GM12878 (cell line): ENCODE measurements at regions not wholly inside any gene's neighbourhood (a gene's known extent, or its start where the extent isn't known, plus 50 kb on each side); places are given as distances from the start of the nearest gene placed in this dataset.

ENCODE experiments used
- ATAC-seq: fragments of 200-7000 bp; cut with Tn5 transposase; 3 replicates; pipeline ENCODE4 v1.9.1; 2020; ENCODE audit warnings: mild to moderate bottlenecking, moderate library complexity
- BruUV-seq: library from RNA; stranded (reverse); fragments of 400-500 nt; replicated peaks from 2 replicates; lab custom pipeline; 2021; lab: Mats Ljungman, UMichigan
- CTCF ChIA-PET: fragments of 300-600 bp; sonication (Branson Sonifier 250); formaldehyde crosslinking; extraction: SDS; loops from one replicate; lab custom pipeline; 2021; ENCODE audit warnings: inconsistent platforms; lab: Yijun Ruan, JAX
- POLR2A ChIA-PET: fragments of 350-600 bp; formaldehyde crosslinking; extraction: SDS; loops from one replicate; lab custom pipeline; 2021; ENCODE audit warnings: inconsistent platforms; lab: Charles Lee
- RAD21 ChIA-PET: fragments of 300-600 bp; sonication (Branson Sonifier 250); formaldehyde crosslinking; loops from one replicate; lab custom pipeline; 2023; ENCODE audit warnings: antibody characterized with exemption; ENCODE audit not compliant: unreplicated experiment; lab: Charles Lee
- SMC1A ChIA-PET: fragments of 300-600 bp; sonication (Branson Sonifier 250); formaldehyde crosslinking; loops from one replicate; lab custom pipeline; 2023; ENCODE audit not compliant: unreplicated experiment, uncharacterized antibody; lab: Charles Lee
- DNase-seq: peaks from one replicate; pipeline ENCODE4 v3.0.0-alpha.2; 2011; ENCODE audit warnings: low read depth, low spot score
- FAIRE-seq: peaks from 3 replicates; lab custom pipeline; 2011; peaks lifted over from hg19 to GRCh38; lab: Jason Lieb, UNC
- H2AFZ ChIP-seq: 2 replicates; pipeline ENCODE4 v1.6.0; 2011; ENCODE audit warnings: low read depth, low read length, control low read depth; ENCODE audit not compliant: control insufficient read depth
- H3K27ac ChIP-seq: 2 replicates; pipeline ENCODE4 v1.5.1; 2011; ENCODE audit warnings: control low read depth; ENCODE audit not compliant: control insufficient read depth, insufficient read depth
- H3K27me3 ChIP-seq, 2 experiments: replicated peaks in 1 of 2; 2 replicates each; pipeline versions ENCODE4 v1.6.0 to v1.6.1; 2011; ENCODE audit warnings: low read length in 1 of 2; ENCODE audit not compliant: control insufficient read depth in 2 of 2, insufficient read depth in 2 of 2
- H3K36me3 ChIP-seq, 2 experiments: 2 replicates each; pipeline ENCODE4 v1.5.1; 2011; ENCODE audit warnings: low read length in 1 of 2; ENCODE audit not compliant: control insufficient read depth in 2 of 2, insufficient read depth in 2 of 2
- H3K4me1 ChIP-seq: 2 replicates; pipeline ENCODE4 v1.6.1; 2011; ENCODE audit warnings: mild to moderate bottlenecking, low read length, moderate library complexity, mixed read lengths; ENCODE audit not compliant: control insufficient read depth, insufficient read depth
- H3K4me2 ChIP-seq: 2 replicates; pipeline ENCODE4 v1.6.0; 2011; ENCODE audit warnings: control low read depth; ENCODE audit not compliant: control insufficient read depth, insufficient read depth
- H3K4me3 ChIP-seq: fragments of 200-600 bp; sonication (generic); 2 replicates; pipeline ENCODE4 v1.5.1; 2016
- H3K79me2 ChIP-seq: 2 replicates; pipeline ENCODE4 v1.6.0; 2011; ENCODE audit warnings: low read length; ENCODE audit not compliant: control insufficient read depth, insufficient read depth
- H3K9ac ChIP-seq: 2 replicates; pipeline ENCODE4 v1.8.0; 2011; ENCODE audit warnings: low read length, control low read depth, mixed read lengths; ENCODE audit not compliant: control insufficient read depth, insufficient read depth
- H3K9me3 ChIP-seq: replicated peaks from 3 replicates; pipeline ENCODE4 v1.5.1; 2011; ENCODE audit warnings: mild to moderate bottlenecking, low read length; ENCODE audit not compliant: control insufficient read depth, insufficient read depth
- H4K20me1 ChIP-seq: 2 replicates; pipeline ENCODE4 v1.6.0; 2011; ENCODE audit not compliant: control insufficient read depth, insufficient read depth
- CREB1 ChIP-seq: IDR thresholded peaks from 2 replicates; pipeline ENCODE4 v1.6.1; 2012; ENCODE audit warnings: low read depth, mild to moderate bottlenecking, inconsistent platforms
- CTCF ChIP-seq, 3 experiments: IDR thresholded peaks in 2 of 3; conservative IDR thresholded peaks in 1 of 3; 2 replicates each; pipeline ENCODE4 v1.5.1; 2011; ENCODE audit warnings: low read depth in 3 of 3, low read length in 3 of 3, mild to moderate bottlenecking in 3 of 3, control low read depth in 2 of 3, moderate library complexity in 2 of 3, inconsistent platforms in 1 of 3, mixed read lengths in 1 of 3; ENCODE audit not compliant: control insufficient read depth in 2 of 3, insufficient read depth in 1 of 3; ENCODE audit errors: extremely low read depth in 1 of 3
- EZH2 ChIP-seq: IDR thresholded peaks from 2 replicates; pipeline ENCODE4 v1.6.1; 2012; ENCODE audit warnings: low read depth, mild to moderate bottlenecking, control low read depth, inconsistent platforms, low read length, borderline replicate concordance; ENCODE audit not compliant: control insufficient read depth
- HCFC1 ChIP-seq: fragments of 150-350 bp; IDR thresholded peaks from 2 replicates; pipeline ENCODE4 v1.6.1; 2014; ENCODE audit warnings: low read length
- HDAC2 ChIP-seq: fragments of 200-600 bp; sonication (generic); IDR thresholded peaks from 2 replicates; pipeline ENCODE4 v1.6.1; 2017
- HSF1 ChIP-seq: fragments of 150-350 bp; IDR thresholded peaks from 2 replicates; pipeline ENCODE4 v1.6.1; 2014; ENCODE audit warnings: mild to moderate bottlenecking, low read depth, low read length
- KAT2A ChIP-seq: conservative IDR thresholded peaks from 2 replicates; pipeline ENCODE4 v1.6.1; 2011; ENCODE audit warnings: low read depth, low read length; ENCODE audit not compliant: control insufficient read depth
- NBN ChIP-seq: fragments of 450-650 bp; IDR thresholded peaks from 2 replicates; pipeline ENCODE4 v1.6.1; 2016
- NFYB ChIP-seq: IDR thresholded peaks from 2 replicates; pipeline ENCODE4 v1.6.1; 2011; ENCODE audit warnings: low read depth, mild to moderate bottlenecking, low read length, improper control_type of control experiment, moderate library complexity; ENCODE audit not compliant: insufficient read depth
- NR2C2 ChIP-seq: IDR thresholded peaks from 2 replicates; pipeline ENCODE4 v1.6.1; 2011; ENCODE audit warnings: borderline replicate concordance, low read depth; ENCODE audit not compliant: control insufficient read depth, insufficient read length
- PAX8 ChIP-seq: fragments of 450-650 bp; IDR thresholded peaks from 2 replicates; pipeline ENCODE4 v1.6.1; 2017; ENCODE audit warnings: mild to moderate bottlenecking, moderate library complexity
- RCOR1 ChIP-seq: conservative IDR thresholded peaks from 2 replicates; pipeline ENCODE4 v1.6.1; 2012; ENCODE audit warnings: low read depth, low read length, improper control_type of control experiment
- REST ChIP-seq: IDR thresholded peaks from 2 replicates; pipeline ENCODE4 v1.6.1; 2012; ENCODE audit warnings: mild to moderate bottlenecking, low read depth, low read length
- RUNX3 ChIP-seq: IDR thresholded peaks from 2 replicates; pipeline ENCODE4 v1.6.1; 2012; ENCODE audit warnings: low read length, inconsistent platforms
- SMAD5 ChIP-seq: IDR thresholded peaks from 2 replicates; pipeline ENCODE4 v1.6.1; 2016; ENCODE audit warnings: antibody characterized with exemption, low read depth
- SREBF1 ChIP-seq: IDR thresholded peaks from 2 replicates; pipeline ENCODE4 v1.6.1; 2012; ENCODE audit warnings: mild to moderate bottlenecking, low read length
- TBL1XR1 ChIP-seq: IDR thresholded peaks from 2 replicates; pipeline ENCODE4 v1.6.1; 2012; ENCODE audit warnings: low read depth, low read length, improper control_type of control experiment
- USF2 ChIP-seq: IDR thresholded peaks from 2 replicates; pipeline ENCODE4 v1.6.1; 2011; ENCODE audit warnings: low read depth, low read length, improper control_type of control experiment, borderline replicate concordance
- YBX1 ChIP-seq: fragments of 450-650 bp; IDR thresholded peaks from 2 replicates; pipeline ENCODE4 v1.6.1; 2016; ENCODE audit warnings: antibody characterized with exemption
- ZNF274 ChIP-seq: IDR thresholded peaks from one replicate; pipeline ENCODE4 v1.8.0; 2011; ENCODE audit not compliant: insufficient read length, insufficient read depth
- WGBS: methylation state at CpG from one replicate; pipeline ENCODE4 v1.1.6; 2016; ENCODE audit warnings: low lambda C conversion rate; ENCODE audit not compliant: insufficient replicate concordance, insufficient coverage; ENCODE audit errors: missing lambda C conversion rate; 5-methylcytosine and 5-hydroxymethylcytosine counted together
- in situ Hi-C: fragments of 300-500 bp; cut with MboI; formaldehyde crosslinking; loops from 9 replicates; pipeline ENCODE4 v1.14.3; 2018; ENCODE audit warnings: mixed read lengths
- intact Hi-C: fragments of 100-400 bp; cut with micrococcal nuclease; formaldehyde crosslinking; loops from one replicate; pipeline ENCODE4 v1.14.2; 2022; ENCODE audit not compliant: unreplicated experiment

GRCh38 chr4:24425863-24426262 is 158.5 kb downstream of the DHX15 start:
- Histone ChIP-seq H3K79me2 (no peaks in the 10 kb centered on the region), H3K27ac (no peak overlapping the region), H2AFZ (no peak overlapping the region), H3K4me3 (no peak overlapping the region), H3K9ac (no peak overlapping the region), H3K27me3 (peaks cover 0 to 2% of the 10 kb centered on the region in 2 experiments; a peak in 1 of 4 replicates), H3K36me3 (no peaks in the 10 kb centered on the region), H3K4me1 (no peaks in the 10 kb centered on the region), H3K4me2 (no peak overlapping the region), H3K9me3 (no peaks in the 10 kb centered on the region), H4K20me1 (no peaks in the 10 kb centered on the region)
- RAD21 ChIA-PET = no interaction called here
- SMC1A ChIA-PET = interaction anchor here (1.1 kb wide), 1 partner anchor 15 kb away, joined by 3 read pairs; no protein-coding TSS in a partner anchor
- ATAC-seq (no peak), DNase-seq (no peak), FAIRE-seq (no peak)
- POLR2A ChIA-PET = no interaction called here
- intact Hi-C loops (no loop called here), in situ Hi-C loops (loop anchor here (10.0 kb wide), 1 partner anchor 1531 kb away; no protein-coding TSS in a partner anchor)
- no TSS peak for BruUV-seq
- WGBS = 33% methylated on average over 3 of the region's 3 CpGs
- CTCF ChIA-PET = interaction anchor here (0.7 to 1.5 kb wide), 4 partner anchors 8 to 1528 kb away, joined by 3 to 4 read pairs (median 4); no protein-coding TSS in a partner anchor
- TF ChIP-seq USF2 (no peak), HSF1 (no peak), CREB1 (no peak), YBX1 (no peak), TBL1XR1 (no peak), PAX8 (no peak), HCFC1 (no peak), NFYB (no peak), HDAC2 (no peak), SMAD5 (no peak), REST (no peak), ZNF274 (no peak), NR2C2 (no peak), CTCF (IDR thresholded peaks at IDR 0.05 in 2 of 3, conservative IDR thresholded peaks at IDR 0.05 in 1 of 3; ENCODE audit: control insufficient read depth in 2 of 3, extremely low read depth in 1 of 3, insufficient read depth in 1 of 3, low read depth in 3 of 3, low read length in 3 of 3) (no peak), SREBF1 (no peak), RUNX3 (no peak), RCOR1 (no peak), EZH2 (no peak), KAT2A (no peak), NBN (no peak)
